ENCODE measurements at regions not wholly inside any gene's neighbourhood (a gene's known extent, or its start where the extent isn't known, plus 50 kb on each side); places are given as distances from the start of the nearest gene placed in this dataset.

GRCh38 chr14:76304536-76305267 is 71.2 kb upstream of the ESRRB start:
- TF ChIP-seq, protein P1, sequence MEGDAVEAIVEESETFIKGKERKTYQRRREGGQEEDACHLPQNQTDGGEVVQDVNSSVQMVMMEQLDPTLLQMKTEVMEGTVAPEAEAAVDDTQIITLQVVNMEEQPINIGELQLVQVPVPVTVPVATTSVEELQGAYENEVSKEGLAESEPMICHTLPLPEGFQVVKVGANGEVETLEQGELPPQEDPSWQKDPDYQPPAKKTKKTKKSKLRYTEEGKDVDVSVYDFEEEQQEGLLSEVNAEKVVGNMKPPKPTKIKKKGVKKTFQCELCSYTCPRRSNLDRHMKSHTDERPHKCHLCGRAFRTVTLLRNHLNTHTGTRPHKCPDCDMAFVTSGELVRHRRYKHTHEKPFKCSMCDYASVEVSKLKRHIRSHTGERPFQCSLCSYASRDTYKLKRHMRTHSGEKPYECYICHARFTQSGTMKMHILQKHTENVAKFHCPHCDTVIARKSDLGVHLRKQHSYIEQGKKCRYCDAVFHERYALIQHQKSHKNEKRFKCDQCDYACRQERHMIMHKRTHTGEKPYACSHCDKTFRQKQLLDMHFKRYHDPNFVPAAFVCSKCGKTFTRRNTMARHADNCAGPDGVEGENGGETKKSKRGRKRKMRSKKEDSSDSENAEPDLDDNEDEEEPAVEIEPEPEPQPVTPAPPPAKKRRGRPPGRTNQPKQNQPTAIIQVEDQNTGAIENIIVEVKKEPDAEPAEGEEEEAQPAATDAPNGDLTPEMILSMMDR (conservative IDR thresholded peaks at IDR 0.05; ENCODE audit: low read depth, low read length), result no peak
- no peak overlapping the region for H3K4me3 ChIP-seq (ENCODE audit: low read depth, low read length)
- DNase-seq (ENCODE audit: low read depth), result no peak

- DNase-seq (ENCODE audit: low read depth), result no peak
- TF ChIP-seq, protein P1 (conservative IDR thresholded peaks at IDR 0.05; ENCODE audit: low read depth, low read length), result no peak
Measured at GRCh38 chr14:76305268-76305826, 70.6 kb upstream of the ESRRB start.

GRCh38 chr14:76306131-76306530 is 69.8 kb upstream of the ESRRB start:
- DNase-seq (ENCODE audit: low read depth), result no peak
- H3K4me3 ChIP-seq (ENCODE audit: low read depth, low read length), result no peak overlapping the region

More at GRCh38 chr14:76305268-76305826, 70.6 kb upstream of the ESRRB start:
- no peak overlapping the region for H3K4me3 ChIP-seq (ENCODE audit: low read depth, low read length)

GRCh38 chr14:76307786-76308780 is 67.9 kb upstream of the ESRRB start:
- no peak for DNase-seq (ENCODE audit: low read depth)
- TF ChIP-seq, protein P1 (conservative IDR thresholded peaks at IDR 0.05; ENCODE audit: low read depth, low read length), result no peak
- no peak overlapping the region for H3K4me3 ChIP-seq (ENCODE audit: low read depth, low read length)

More at GRCh38 chr14:76306131-76306530, 69.8 kb upstream of the ESRRB start:
- TF ChIP-seq, protein P1 (conservative IDR thresholded peaks at IDR 0.05; ENCODE audit: low read depth, low read length), result no peak

DNA sequence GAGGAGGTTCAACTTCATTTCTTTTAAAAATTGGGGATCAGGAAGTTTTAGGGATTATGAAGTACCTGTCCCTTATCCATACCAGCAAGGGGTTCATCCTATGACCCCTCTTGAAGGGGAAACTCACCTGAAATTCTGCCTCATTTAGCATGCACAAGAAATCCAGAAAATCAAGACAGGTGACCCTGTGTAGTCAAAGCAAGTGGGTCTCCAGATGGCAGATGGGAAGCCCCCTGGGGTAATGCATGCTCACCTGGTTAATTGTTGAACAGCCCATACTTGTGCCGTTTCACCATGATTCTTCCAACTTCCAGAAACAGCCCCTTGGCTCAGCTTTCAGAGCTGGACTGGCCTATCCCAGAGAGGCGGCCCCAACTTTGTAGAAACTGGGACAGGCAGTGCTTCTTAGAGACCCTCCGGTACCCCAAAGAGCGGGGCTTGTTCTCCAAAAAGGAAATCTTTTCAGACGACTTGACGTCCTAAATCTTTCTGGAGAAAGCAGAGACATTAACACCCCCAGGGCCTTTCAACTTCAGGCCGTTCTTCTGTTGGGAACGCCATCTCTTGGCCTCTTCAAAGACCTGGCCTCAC is 66.3 kb upstream of the ESRRB start:
- no peak for DNase-seq (ENCODE audit: low read depth)
- TF ChIP-seq, protein P1 (conservative IDR thresholded peaks at IDR 0.05; ENCODE audit: low read depth, low read length), result no peak
- no peak overlapping the region for H3K4me3 ChIP-seq (ENCODE audit: low read depth, low read length)

DNA sequence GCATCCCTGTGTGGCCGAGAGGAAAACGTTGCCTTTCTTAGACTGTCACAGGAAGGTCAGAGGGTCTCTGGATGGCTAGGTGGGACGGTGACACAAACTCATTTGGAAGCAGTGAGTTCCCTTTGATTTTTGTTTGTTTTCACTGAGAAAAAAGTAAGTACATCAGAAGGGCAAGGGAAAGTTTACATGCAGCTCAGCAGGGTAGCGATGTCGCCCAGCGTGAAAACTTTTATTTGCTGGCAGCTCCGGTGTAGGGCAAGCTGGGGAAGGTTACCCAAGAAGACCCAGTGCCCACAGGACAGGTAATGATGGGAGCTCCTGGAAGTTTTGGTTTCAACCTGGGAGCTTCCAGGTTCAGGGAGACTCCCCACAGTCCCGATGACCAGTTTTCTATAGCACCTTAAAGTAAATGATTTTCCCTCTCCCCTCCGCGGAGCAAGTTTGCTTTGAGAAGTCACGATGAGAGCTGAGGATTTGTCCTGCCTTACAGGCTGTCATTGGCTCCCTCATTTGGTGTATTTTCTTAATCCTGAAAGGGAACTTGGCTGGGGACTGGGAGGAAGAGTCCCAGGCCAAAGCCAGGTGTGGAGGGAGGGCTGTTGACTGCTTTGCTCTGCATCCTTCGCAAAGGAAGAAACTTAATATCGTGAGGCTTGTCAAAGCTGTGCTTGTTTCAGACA is 64.7 kb upstream of the ESRRB start:
- TF ChIP-seq, protein P1 (conservative IDR thresholded peaks at IDR 0.05; ENCODE audit: low read depth, low read length), result no peak
- no peak for DNase-seq (ENCODE audit: low read depth)
- H3K4me3 ChIP-seq (ENCODE audit: low read depth, low read length), result no peak overlapping the region
